ENCODE measurements at regions not wholly inside any gene's neighbourhood (a gene's known extent, or its start where the extent isn't known, plus 50 kb on each side); places are given as distances from the start of the nearest gene placed in this dataset.

- TF ChIP-seq CTCF (IDR thresholded peaks at IDR 0.05) (no peak), EP300 (IDR thresholded peaks at IDR 0.05) (no peak), POLR2AphosphoS5 (IDR thresholded peaks at IDR 0.05) (no peak), POLR2A (IDR thresholded peaks at IDR 0.05) (no peak)
These were observed 186.8 kb upstream of the SLC27A6 start for GRCh38 chr5:128778474-128778873.
